SK-N-SH (cell line): ENCODE measurements at regions not wholly inside any gene's neighbourhood (a gene's known extent, or its start where the extent isn't known, plus 50 kb on each side); places are given as distances from the start of the nearest gene placed in this dataset.

Experiments used
- CTCF ChIA-PET: fragments of 300-600, 350-600 bp; formaldehyde crosslinking; extraction: SDS; loops from one replicate; lab custom pipeline; 2021; lab: Yijun Ruan, JAX
- POLR2A ChIA-PET: fragments of 350-600 bp; sonication (Branson Sonifier 250); formaldehyde crosslinking; extraction: SDS; loops from one replicate; lab custom pipeline; 2020; ENCODE audit warnings: antibody characterized with exemption, inconsistent platforms; lab: Yijun Ruan, JAX
- DNase-seq: peaks from one replicate; pipeline ENCODE4 v3.0.0; 2012
- H2AFZ ChIP-seq: fragments of 200-600 bp; sonication (generic); 2 replicates; pipeline ENCODE4 v1.8.1; 2016; ENCODE audit warnings: antibody characterized with exemption, mild to moderate bottlenecking, low read depth
- H3F3A ChIP-seq: fragments of 200-600 bp; sonication (generic); replicated peaks from 2 replicates; pipeline ENCODE3; 2016; ENCODE audit warnings: antibody characterized with exemption, mild to moderate bottlenecking; ENCODE audit not compliant: insufficient read depth
- H3K27ac ChIP-seq, 2 experiments: fragments of 200-500 bp in 1 of 2; fragments of 200-600 bp in 1 of 2; sonication (Bioruptor generic) in 1 of 2; sonication (generic), shearing (Covaris generic) in 1 of 2; 2 replicates each; pipeline versions ENCODE4 v1.5.1 to v1.6.1; 2014 to 2016; ENCODE audit warnings: low read depth in 2 of 2, inconsistent platforms in 1 of 2, low read length in 1 of 2, mild to moderate bottlenecking in 1 of 2, mixed read lengths in 1 of 2
- H3K27me3 ChIP-seq: fragments of 200-600 bp; sonication (generic), shearing (Covaris generic); 2 replicates; pipeline ENCODE4 v1.6.1; 2016; ENCODE audit warnings: mixed run types; ENCODE audit not compliant: insufficient read depth
- H3K36me3 ChIP-seq, 2 experiments: fragments of 200-500 bp in 1 of 2; fragments of 200-600 bp in 1 of 2; sonication (Bioruptor generic) in 1 of 2; sonication (generic) in 1 of 2; replicated peaks in 1 of 2; 2 replicates each; pipeline versions ENCODE3 to v1.5.1; 2014 to 2016; ENCODE audit warnings: low read length in 1 of 2, mild to moderate bottlenecking in 1 of 2; ENCODE audit not compliant: insufficient read depth in 2 of 2, control insufficient read depth in 1 of 2
- H3K4me1 ChIP-seq, 2 experiments: fragments of 200-500 bp in 1 of 2; fragments of 200-600 bp in 1 of 2; sonication (Bioruptor generic) in 1 of 2; sonication (generic), shearing (Covaris generic) in 1 of 2; 2 replicates each; pipeline versions ENCODE4 v1.5.1 to v1.6.1; 2014 to 2016; ENCODE audit warnings: low read depth in 1 of 2, low read length in 1 of 2, mixed run types in 1 of 2; ENCODE audit not compliant: insufficient read depth in 2 of 2, control insufficient read depth in 1 of 2
- H3K4me2 ChIP-seq: fragments of 200-600 bp; sonication (generic), shearing (Covaris generic); 2 replicates; pipeline ENCODE4 v1.6.1; 2017; ENCODE audit warnings: mixed run types
- H3K4me3 ChIP-seq, 2 experiments: fragments of 200-500 bp in 1 of 2; fragments of 200-600 bp in 1 of 2; sonication (Bioruptor generic) in 1 of 2; sonication (generic), shearing (Covaris generic) in 1 of 2; 2 replicates each; pipeline versions ENCODE4 v1.5.1 to v1.8.1; 2014 to 2016; ENCODE audit warnings: low read depth in 2 of 2, inconsistent platforms in 1 of 2, low read length in 1 of 2, mild to moderate bottlenecking in 1 of 2, mixed read lengths in 1 of 2, moderate library complexity in 1 of 2
- H3K79me2 ChIP-seq: fragments of 200-600 bp; sonication (generic); 2 replicates; pipeline ENCODE4 v1.8.1; 2017; ENCODE audit warnings: mild to moderate bottlenecking; ENCODE audit not compliant: insufficient read depth
- H3K9ac ChIP-seq: fragments of 200-600 bp; sonication (generic); 2 replicates; pipeline ENCODE4 v1.6.1; 2017; ENCODE audit warnings: mixed run types
- H3K9me2 ChIP-seq: fragments of 200-600 bp; sonication (generic); 2 replicates; pipeline ENCODE4 v1.6.1; 2017; ENCODE audit warnings: mixed run types
- H3K9me3 ChIP-seq: fragments of 200-600 bp; sonication (generic); 2 replicates; pipeline ENCODE4 v1.6.1; 2017; ENCODE audit warnings: mixed run types, mild to moderate bottlenecking, moderate library complexity
- H4K20me1 ChIP-seq: fragments of 200-600 bp; sonication (generic); 2 replicates; pipeline ENCODE4 v1.6.1; 2017; ENCODE audit warnings: mild to moderate bottlenecking, mixed run types; ENCODE audit not compliant: insufficient read depth
- CHD2 ChIP-seq: fragments of 150-350 bp; IDR thresholded peaks from 2 replicates; pipeline ENCODE4 v1.6.1; 2018; ENCODE audit warnings: low read length; ENCODE audit not compliant: partially characterized antibody
- CTCF ChIP-seq: fragments of 200-600 bp; sonication (generic); IDR thresholded peaks from 2 replicates; pipeline ENCODE4 v1.6.1; 2017; ENCODE audit warnings: antibody characterized with exemption, mild to moderate bottlenecking, moderate library complexity
- EP300 ChIP-seq, 2 experiments: IDR thresholded peaks; 2 replicates each; pipeline versions ENCODE4 v1.4.0 to v1.6.1; 2012; ENCODE audit warnings: borderline replicate concordance in 1 of 2, low read depth in 1 of 2, low read length in 1 of 2
- EZH2phosphoT487 ChIP-seq: fragments of 200-600 bp; sonication (generic); IDR thresholded peaks from 2 replicates; pipeline ENCODE4 v1.6.1; 2017; ENCODE audit warnings: low read depth, mixed run types, mild to moderate bottlenecking, antibody characterized with exemption, moderate library complexity, borderline replicate concordance
- FOXJ3 ChIP-seq: sonication (generic); formaldehyde crosslinking; IDR thresholded peaks from 2 replicates; pipeline ENCODE4 v1.5.1; 2020; ENCODE audit warnings: mild to moderate bottlenecking, missing genetic modification reagents
- IRF3 ChIP-seq: fragments of 150-350 bp; IDR thresholded peaks from 2 replicates; pipeline ENCODE4 v1.6.1; 2016; ENCODE audit warnings: mild to moderate bottlenecking, low read depth, low read length
- MAX ChIP-seq: IDR thresholded peaks from 2 replicates; pipeline ENCODE4 v1.4.0; 2012; ENCODE audit warnings: low read depth
- MEF2A ChIP-seq: IDR thresholded peaks from 2 replicates; pipeline ENCODE4 v1.4.0; 2012; ENCODE audit warnings: low read depth, borderline replicate concordance
- NRF1 ChIP-seq: IDR thresholded peaks from 2 replicates; pipeline ENCODE4 v1.6.1; 2012; ENCODE audit warnings: low read depth, mild to moderate bottlenecking, low read length
- RFX5 ChIP-seq: IDR thresholded peaks from 2 replicates; pipeline ENCODE4 v1.6.1; 2012; ENCODE audit warnings: mild to moderate bottlenecking, improper control_type of control experiment, low read length
- RXRA ChIP-seq: IDR thresholded peaks from 2 replicates; pipeline ENCODE4 v1.4.0; 2012; ENCODE audit warnings: low read depth, mild to moderate bottlenecking, borderline replicate concordance
- SIN3A ChIP-seq: IDR thresholded peaks from 2 replicates; pipeline ENCODE4 v1.6.1; 2012; ENCODE audit warnings: low read depth, mild to moderate bottlenecking, low read length, moderate library complexity, borderline replicate concordance
- TAF1 ChIP-seq: IDR thresholded peaks from 2 replicates; pipeline ENCODE4 v1.6.1; 2012; ENCODE audit warnings: low read depth, mild to moderate bottlenecking, low read length, moderate library complexity, borderline replicate concordance
- TEAD4 ChIP-seq: IDR thresholded peaks from 2 replicates; pipeline ENCODE4 v1.4.0; 2012; ENCODE audit warnings: mild to moderate bottlenecking, borderline replicate concordance; ENCODE audit not compliant: insufficient read depth
- YY1 ChIP-seq: IDR thresholded peaks from 2 replicates; pipeline ENCODE4 v1.4.0; 2012; ENCODE audit warnings: low read depth, mild to moderate bottlenecking
- ZBTB33 ChIP-seq: IDR thresholded peaks from 2 replicates; pipeline ENCODE4 v1.4.0; 2012; ENCODE audit warnings: low read depth, borderline replicate concordance
- WGBS: methylation state at CpG from one replicate; pipeline ENCODE4 v1.1.6; 2017; ENCODE audit warnings: low lambda C conversion rate; 5-methylcytosine and 5-hydroxymethylcytosine counted together

- Histone ChIP-seq H3K9ac (no peak overlapping the region), H3K27me3 (peaks cover 27% of the 10 kb centered on the region), H3K4me3 (peak overlapping the region; percentile 54), H3K27ac (peak overlapping the region in 1 of 2 experiments; percentile 60; a peak in 2 of 4 replicates), H2AFZ (peak overlapping the region; percentile 68; the same call in 1 of the 2 replicates), H3K79me2 (no peaks in the 10 kb centered on the region), H3K9me3 (no peaks in the 10 kb centered on the region)
- peak; percentile 87 for DNase-seq
- 2% methylated on average over 17 of the region's 75 CpGs for WGBS
- no peak for TF ChIP-seq FOXJ3 (CRISPR knock-in tag)
- no peak for TF ChIP-seq SIN3A
- TF ChIP-seq, all 33 proteins: peak for 0
- H4K20me1 ChIP-seq = no peaks in the 10 kb centered on the region
- peak overlapping the region; percentile 82 for H3K4me2 ChIP-seq
- peaks cover 0 to 6% of the 10 kb centered on the region in 2 experiments; a peak in 2 of 4 replicates for H3K4me1 ChIP-seq
- no peaks in the 10 kb centered on the region for H3K9me2 ChIP-seq
- CTCF ChIA-PET = interaction anchor here (1.0 to 1.7 kb wide), 5 partner anchors 12 to 94 kb away, joined by 3 to 6 read pairs (median 4); no protein-coding TSS in a partner anchor
- H3K36me3 ChIP-seq = no peaks in the 10 kb centered on the region
- POLR2A ChIA-PET = interaction anchor here (0.6 kb wide), 1 partner anchor 706 kb away, joined by 3 read pairs; no protein-coding TSS in a partner anchor
- H3F3A ChIP-seq = no peaks in the 10 kb centered on the region
These were observed 227.4 kb upstream of the AZI2 start for GRCh38 chr3:28575746-28576613.

- DNase-seq = peak; percentile 23
- Histone ChIP-seq H3K4me1 (peaks cover 0 to 6% of the 10 kb centered on the region in 2 experiments; a peak in 2 of 4 replicates), H3K9me2 (no peaks in the 10 kb centered on the region), H3K4me3 (peak overlapping the region; percentile 54), H3K79me2 (no peaks in the 10 kb centered on the region), H4K20me1 (no peaks in the 10 kb centered on the region), H3K9ac (no peak overlapping the region), H3K9me3 (no peaks in the 10 kb centered on the region), H3K36me3 (no peaks in the 10 kb centered on the region), H3K27ac (peak overlapping the region in 1 of 2 experiments; percentile 60; a peak in 2 of 4 replicates), H3K27me3 (peaks cover 27% of the 10 kb centered on the region), H3K4me2 (peak overlapping the region; percentile 82), H2AFZ (no peak overlapping the region), H3F3A (no peaks in the 10 kb centered on the region)
- 28% methylated on average over 8 of the region's 8 CpGs for WGBS
- no peak for TF ChIP-seq CHD2
- TF ChIP-seq RXRA = no peak
- no peak for TF ChIP-seq EP300 (IDR thresholded peaks at IDR 0.05; ENCODE audit: borderline replicate concordance in 1 of 2, low read depth in 1 of 2, low read length in 1 of 2)
- no peak for TF ChIP-seq TEAD4
- no peak for TF ChIP-seq EZH2phosphoT487
- TF ChIP-seq TAF1 = no peak
- no peak for TF ChIP-seq MEF2A
- TF ChIP-seq NRF1 = no peak
- TF ChIP-seq YY1 = no peak
- TF ChIP-seq IRF3 = no peak
- TF ChIP-seq RFX5 = no peak
- no peak for TF ChIP-seq CTCF
- no peak for TF ChIP-seq ZBTB33
- no peak for TF ChIP-seq MAX
- no peak for TF ChIP-seq FOXJ3 (CRISPR knock-in tag)
- POLR2A ChIA-PET = no interaction called here
- CTCF ChIA-PET = interaction anchor here (1.0 to 1.7 kb wide), 4 partner anchors 12 to 94 kb away, joined by 3 to 6 read pairs (median 3); no protein-coding TSS in a partner anchor
These were observed 228.1 kb upstream of the AZI2 start for GRCh38 chr3:28576614-28577200.
